ENCODE measurements at regions not wholly inside any gene's neighbourhood (a gene's known extent, or its start where the extent isn't known, plus 50 kb on each side); places are given as distances from the start of the nearest gene placed in this dataset. TPM values are rescaled to one million over a fixed set of nuclear protein-coding genes. Genes with fewer than 3 reads are reported as not detected.
"Not testable (repeated sequence)": the region's sequence is repeated elsewhere in the genome, so short reads cannot be mapped to it uniquely, and the experiment has no call there.

GRCh38 chr21:6363591-6363990 lies 4157.8 kb upstream of the TPTE start:
- H3K36me3 ChIP-seq; intact Hi-C loops (cut with DNase I); DNase-seq; H3K9me3 ChIP-seq; H3K4me3 ChIP-seq (replicated peaks in 1 of 3); H3K27ac ChIP-seq; H3K4me1 ChIP-seq; H3K27me3 ChIP-seq: not testable (repeated sequence)
- no CpG with 5 or more reads among the region's 1 CpG for WGBS, 2 donors

DNA sequence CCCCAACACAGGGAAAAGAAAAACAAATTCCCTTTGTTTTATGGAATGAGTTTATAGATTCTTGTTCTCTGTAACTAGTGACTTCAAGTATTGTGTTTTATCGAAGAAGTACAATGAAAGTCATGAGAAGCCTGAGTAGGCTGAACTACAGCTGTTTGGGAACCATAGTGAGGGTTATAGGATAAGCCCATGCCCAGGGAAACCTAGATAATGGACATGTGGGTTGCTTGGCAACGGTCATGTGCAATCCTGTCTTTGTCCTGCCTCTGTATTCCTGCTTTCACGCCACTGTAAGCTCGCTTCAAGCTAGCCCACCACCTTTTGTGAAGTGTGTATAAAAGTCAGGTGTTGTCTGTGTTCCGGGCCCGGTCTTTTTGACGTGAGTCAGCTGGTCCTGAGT lies 4152.6 kb upstream of the TPTE start:
- H3K4me1 ChIP-seq; H3K27me3 ChIP-seq; H3K9me3 ChIP-seq; H3K36me3 ChIP-seq; intact Hi-C loops (cut with DNase I); H3K4me3 ChIP-seq (replicated peaks in 1 of 3); DNase-seq; H3K27ac ChIP-seq: not testable (repeated sequence)
- 16 to 25% methylated on average over 2 to 4 of the region's 7 CpGs for WGBS, 2 donors

GRCh38 chr21:6373253-6373652 lies 4148.1 kb upstream of the TPTE start:
- no CpG with 5 or more reads among the region's 3 CpGs for WGBS, 2 donors
- H3K4me1 ChIP-seq; intact Hi-C loops (cut with DNase I); H3K27ac ChIP-seq; H3K36me3 ChIP-seq; H3K4me3 ChIP-seq (replicated peaks in 1 of 3); H3K9me3 ChIP-seq; H3K27me3 ChIP-seq; DNase-seq: not testable (repeated sequence)

- H3K27me3 ChIP-seq; H3K27ac ChIP-seq; H3K9me3 ChIP-seq; intact Hi-C loops (cut with DNase I); H3K4me3 ChIP-seq (replicated peaks in 1 of 3); H3K4me1 ChIP-seq; H3K36me3 ChIP-seq: not testable (repeated sequence)
- WGBS, 2 donors, result 28 to 31% methylated on average over 12 of the region's 12 CpGs
- peak in 1 of 6 experiments; percentile 24 for TF ChIP-seq CTCF (IDR thresholded peaks at IDR 0.05)
- peak; percentile 2 to 5 for DNase-seq
Measured at GRCh38 chr21:6374232-6374631, 4147.2 kb upstream of the TPTE start.

DNA sequence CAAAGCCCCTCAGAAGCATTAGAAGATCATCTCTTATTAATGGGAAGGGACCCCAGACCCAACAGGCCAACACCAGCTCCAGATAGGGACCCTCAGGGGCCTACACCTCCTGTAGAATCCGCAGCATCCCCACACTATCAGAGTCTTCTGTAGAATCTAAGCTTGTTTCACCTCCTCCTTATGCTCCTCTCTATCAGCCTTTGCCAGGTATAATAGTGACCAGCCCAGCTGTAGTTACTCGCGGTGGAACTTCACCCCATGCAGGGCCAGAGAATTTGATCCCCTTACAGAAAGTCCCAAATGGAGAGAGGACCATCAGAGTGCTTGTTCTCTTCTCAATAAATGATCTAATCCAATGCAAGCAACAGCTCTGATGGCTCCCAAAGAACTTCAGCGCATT lies 4146.5 kb upstream of the TPTE start:
- WGBS, 2 donors, result 70 to 76% methylated on average over 4 of the region's 4 CpGs
- H3K36me3 ChIP-seq; H3K27ac ChIP-seq; H3K9me3 ChIP-seq; DNase-seq; H3K27me3 ChIP-seq; H3K4me3 ChIP-seq (replicated peaks in 1 of 3); H3K4me1 ChIP-seq; intact Hi-C loops (cut with DNase I): not testable (repeated sequence)

GRCh38 chr21:6375776-6376175 lies 4145.6 kb upstream of the TPTE start:
- intact Hi-C loops (cut with DNase I); H3K9me3 ChIP-seq: not testable (repeated sequence)
- 55 to 63% methylated on average over 3 to 4 of the region's 5 CpGs for WGBS, 2 donors

DNA sequence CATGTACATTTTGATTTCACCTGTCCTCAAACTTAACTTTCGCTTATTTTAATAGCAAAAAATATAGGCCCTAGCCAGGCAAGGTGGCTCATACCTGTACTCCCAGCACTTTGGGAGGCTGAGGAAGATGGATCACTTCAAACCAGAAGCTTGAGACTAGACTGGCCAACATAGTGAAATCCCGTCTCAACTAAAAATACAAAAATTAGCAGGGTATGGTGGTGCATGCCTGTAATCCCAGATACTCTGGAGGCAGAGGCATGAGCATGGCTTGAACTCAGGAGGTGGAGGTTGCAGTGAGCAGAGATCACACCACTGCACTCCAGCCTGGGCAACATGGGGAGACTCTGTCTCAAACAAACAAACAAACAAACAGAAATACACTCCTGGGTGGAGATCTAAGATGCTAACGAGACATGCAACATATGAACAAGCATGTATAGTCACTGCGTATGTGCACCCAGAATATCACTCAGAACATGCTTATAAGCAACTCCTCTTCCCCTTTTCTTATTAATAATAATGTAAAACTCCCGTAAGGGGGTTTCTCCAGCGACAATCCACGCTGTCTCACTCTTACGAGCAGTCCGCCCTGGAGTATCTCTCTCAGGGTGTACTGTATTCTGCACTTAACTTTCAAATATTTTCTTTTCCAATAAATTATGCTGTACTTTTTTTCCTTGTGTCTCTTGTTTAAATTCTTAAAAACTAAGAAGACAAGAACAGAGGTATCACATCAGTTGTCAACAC lies 4144.9 kb upstream of the TPTE start:
- DNase-seq; H3K27ac ChIP-seq; H3K27me3 ChIP-seq; H3K4me1 ChIP-seq; intact Hi-C loops (cut with DNase I); H3K4me3 ChIP-seq (replicated peaks in 1 of 3); H3K9me3 ChIP-seq; H3K36me3 ChIP-seq: not testable (repeated sequence)
- 73 to 74% methylated on average over 9 of the region's 9 CpGs for WGBS, 2 donors

More at GRCh38 chr21:6375776-6376175, 4145.6 kb upstream of the TPTE start:
- not testable (repeated sequence) for H3K4me3 ChIP-seq (replicated peaks in 1 of 3); H3K36me3 ChIP-seq; DNase-seq; H3K27me3 ChIP-seq; H3K27ac ChIP-seq; H3K4me1 ChIP-seq

Small RNA genes lying in the stretch of these regions (small RNA-seq; reads per million reads assigned to genes)
- not detected for gene RF00019

All from thyroid gland (tissue), 4 donors.